Kidney epithelial cell (primary cell): ENCODE measurements at regions not wholly inside any gene's neighbourhood (a gene's known extent, or its start where the extent isn't known, plus 50 kb on each side); places are given as distances from the start of the nearest gene placed in this dataset.

ENCODE experiments used
- DNase-seq: peaks from one replicate; pipeline ENCODE4 v3.0.0-alpha.2; 2010; ENCODE audit warnings: low read depth
- H3K27me3 ChIP-seq: 2 replicates; pipeline ENCODE4 v1.6.0; 2011; ENCODE audit warnings: low read length; ENCODE audit not compliant: control insufficient read depth, insufficient read depth
- H3K36me3 ChIP-seq: 2 replicates; pipeline ENCODE4 v1.5.1; 2011; ENCODE audit warnings: low read length; ENCODE audit not compliant: control insufficient read depth, insufficient read depth
- H3K4me3 ChIP-seq: 2 replicates; pipeline ENCODE4 v1.5.1; 2011; ENCODE audit warnings: low read depth, mild to moderate bottlenecking, control low read depth, low read length
- CTCF ChIP-seq: IDR thresholded peaks from 2 replicates; pipeline ENCODE4 v1.5.1; 2011; ENCODE audit warnings: mild to moderate bottlenecking, moderate library complexity, low read length, control low read depth, inconsistent platforms; ENCODE audit not compliant: insufficient read depth, poor library complexity, severe bottlenecking

- Histone ChIP-seq H3K36me3 (no peaks in the 10 kb centered on the region), H3K27me3 (no peaks in the 10 kb centered on the region), H3K4me3 (no peak overlapping the region)
- TF ChIP-seq CTCF = no peak
- peak; percentile 77 for DNase-seq
Observed at GRCh38 chr5:34499001-34499734, 157.0 kb upstream of the RAI14 start.

DNA sequence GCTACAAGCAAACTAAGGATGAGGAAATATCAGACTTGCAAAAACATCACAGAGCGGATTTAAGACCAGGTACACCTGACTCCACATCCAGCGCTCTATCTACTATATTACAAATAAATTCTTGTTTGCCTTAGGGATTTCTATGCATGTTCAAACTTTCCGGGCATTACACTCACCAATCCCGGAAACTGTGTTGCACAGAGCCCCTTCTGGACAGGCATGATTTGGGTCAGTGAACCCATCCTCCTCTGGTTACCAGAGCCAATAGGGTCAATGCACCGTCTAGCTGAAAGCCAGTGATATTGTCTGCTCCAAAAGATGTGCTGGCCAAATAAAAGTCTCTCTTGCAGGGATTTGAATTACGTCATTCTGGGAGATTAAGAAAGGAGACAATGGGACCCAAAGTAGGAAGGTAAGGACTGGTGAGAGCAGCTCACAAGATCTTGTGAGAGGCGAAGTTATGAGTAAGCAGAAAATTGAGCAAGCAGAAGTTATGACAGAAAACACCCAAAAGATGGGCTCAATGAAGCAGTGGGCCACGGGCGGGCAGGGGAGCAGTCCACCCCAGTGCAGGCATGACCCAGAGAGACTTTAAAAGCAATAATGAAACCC is 155.8 kb upstream of the RAI14 start:
- H3K4me3 ChIP-seq = no peak overlapping the region
- no peaks in the 10 kb centered on the region for H3K36me3 ChIP-seq
- H3K27me3 ChIP-seq = no peaks in the 10 kb centered on the region
- TF ChIP-seq CTCF = no peak
- DNase-seq = no peak

DNA sequence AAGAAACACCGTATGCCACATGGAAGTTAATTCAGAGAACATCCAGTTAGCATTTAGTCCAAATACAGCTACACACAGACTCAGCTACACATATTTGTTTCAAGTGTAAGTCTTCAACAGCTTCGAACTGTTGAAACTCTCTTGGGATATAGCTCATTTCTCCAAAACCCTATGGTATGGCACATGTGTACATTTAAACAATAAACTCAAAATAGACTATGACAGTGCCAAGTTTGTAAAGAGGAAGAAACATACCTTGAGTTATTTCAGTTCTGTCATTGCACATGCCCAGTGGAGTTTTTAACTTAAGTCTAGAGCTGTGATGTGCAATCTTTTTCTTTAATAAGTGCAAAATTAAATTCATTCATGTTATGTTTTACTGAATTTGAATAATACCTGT is 155.1 kb upstream of the RAI14 start:
- TF ChIP-seq CTCF = no peak
- no peak for DNase-seq
- no peaks in the 10 kb centered on the region for H3K36me3 ChIP-seq
- no peak overlapping the region for H3K4me3 ChIP-seq
- H3K27me3 ChIP-seq = no peaks in the 10 kb centered on the region

DNA sequence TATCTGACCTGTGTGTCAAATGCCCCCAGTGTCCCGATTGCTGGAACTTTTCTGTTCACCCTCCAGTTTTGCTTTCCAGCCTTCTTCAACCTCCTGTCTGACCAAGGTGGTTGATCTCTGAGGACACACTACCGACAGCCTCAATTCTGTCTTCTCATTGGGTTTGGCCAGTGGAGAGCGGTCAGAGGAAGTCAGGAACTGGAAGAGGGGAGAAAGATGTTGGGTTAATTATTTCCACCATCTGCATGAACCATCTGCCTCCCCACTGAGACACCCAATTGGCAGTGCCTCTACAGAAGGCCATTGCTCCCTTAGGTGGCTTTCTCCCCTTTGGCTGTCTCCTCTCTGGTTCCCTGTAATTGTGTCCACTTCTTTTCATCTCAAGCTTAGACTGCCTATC is 154.3 kb upstream of the RAI14 start:
- Histone ChIP-seq H3K27me3 (no peaks in the 10 kb centered on the region), H3K4me3 (no peak overlapping the region), H3K36me3 (no peaks in the 10 kb centered on the region)
- no peak for DNase-seq
- TF ChIP-seq CTCF = no peak

DNA sequence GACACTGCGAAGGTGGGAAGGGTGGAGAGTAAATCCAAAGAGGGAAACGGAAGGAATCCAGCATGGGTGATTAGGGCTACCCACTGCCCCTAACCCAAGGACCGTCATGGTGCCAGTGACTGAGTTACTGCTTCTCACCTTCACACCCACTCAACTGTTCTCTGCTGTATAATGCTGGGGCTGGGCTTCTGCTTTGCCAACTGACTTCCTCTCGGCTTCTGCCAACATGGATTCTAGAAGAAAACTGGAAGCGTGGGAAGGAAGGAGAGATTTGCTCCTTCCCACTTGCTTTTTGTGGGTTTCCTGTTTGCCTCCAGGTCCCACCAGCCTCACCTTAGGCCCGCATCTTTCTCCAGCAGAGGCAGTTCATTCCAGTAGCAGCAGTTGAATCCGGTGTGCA is 153.5 kb upstream of the RAI14 start:
- H3K27me3 ChIP-seq = no peaks in the 10 kb centered on the region
- no peak for DNase-seq
- no peak overlapping the region for H3K4me3 ChIP-seq
- TF ChIP-seq CTCF = no peak
- no peaks in the 10 kb centered on the region for H3K36me3 ChIP-seq
